PC-9 (cell line): ENCODE measurements at regions not wholly inside any gene's neighbourhood (a gene's known extent, or its start where the extent isn't known, plus 50 kb on each side); places are given as distances from the start of the nearest gene placed in this dataset.

ENCODE experiments used
- BruUV-seq: library from RNA; stranded (reverse); fragments of 400-500 nt; replicated peaks from 2 replicates; lab custom pipeline; 2021; lab: Mats Ljungman, UMichigan
- CTCF ChIA-PET: fragments of 300-600 bp; sonication (Branson Sonifier 250); formaldehyde crosslinking; loops from one replicate; lab custom pipeline; 2022; ENCODE audit warnings: antibody characterized with exemption; lab: Charles Lee
- POLR2A ChIA-PET: fragments of 300-600 bp; sonication (Branson Sonifier 250); formaldehyde crosslinking; loops from one replicate; lab custom pipeline; 2022; ENCODE audit warnings: antibody characterized with exemption; ENCODE audit not compliant: unreplicated experiment; lab: Charles Lee
- DNase-seq, 2 experiments: peaks; one replicate each; pipeline versions ENCODE4 v3.0.0 to v3.0.0-alpha.2; 2015 to 2022; ENCODE audit warnings: mixed read lengths in 1 of 2
- H2AFZ ChIP-seq: fragments of 200-600 bp; sonication (generic); 2 replicates; pipeline ENCODE4 v1.8.1; 2017; ENCODE audit warnings: antibody characterized with exemption
- H3F3A ChIP-seq: fragments of 200-600 bp; sonication (generic); 2 replicates; pipeline ENCODE4 v1.8.1; 2017; ENCODE audit warnings: antibody characterized with exemption, mild to moderate bottlenecking, low read depth; ENCODE audit not compliant: insufficient read depth
- H3K27ac ChIP-seq: fragments of 200-600 bp; sonication (generic); 2 replicates; pipeline ENCODE4 v1.6.1; 2016; ENCODE audit warnings: mixed run types
- H3K27me3 ChIP-seq: fragments of 200-600 bp; sonication (generic); 2 replicates; pipeline ENCODE4 v1.6.1; 2016; ENCODE audit warnings: low read depth, mixed run types; ENCODE audit not compliant: insufficient read depth
- H3K36me3 ChIP-seq: fragments of 200-600 bp; sonication (generic); 2 replicates; pipeline ENCODE4 v1.6.1; 2016; ENCODE audit warnings: low read depth, mixed run types
- H3K4me1 ChIP-seq: fragments of 200-600 bp; sonication (generic); replicated peaks from 2 replicates; pipeline ENCODE4 v1.6.1; 2016; ENCODE audit warnings: mixed run types; ENCODE audit not compliant: insufficient read depth
- H3K4me2 ChIP-seq: fragments of 200-600 bp; sonication (generic); 2 replicates; pipeline ENCODE4 v1.6.1; 2017; ENCODE audit warnings: mixed run types
- H3K4me3 ChIP-seq: fragments of 200-600 bp; sonication (generic); 2 replicates; pipeline ENCODE4 v1.6.1; 2016; ENCODE audit warnings: mixed run types
- H3K79me2 ChIP-seq: fragments of 200-600 bp; sonication (generic); 2 replicates; pipeline ENCODE4 v1.6.1; 2017; ENCODE audit warnings: low read depth, mixed run types
- H3K9me2 ChIP-seq: fragments of 200-600 bp; sonication (generic); 2 replicates; pipeline ENCODE4 v1.8.1; 2017; ENCODE audit warnings: mild to moderate bottlenecking; ENCODE audit not compliant: insufficient read depth
- H3K9me3 ChIP-seq: fragments of 200-600 bp; sonication (generic); 2 replicates; pipeline ENCODE4 v1.8.1; 2016; ENCODE audit warnings: low read depth; ENCODE audit not compliant: insufficient read depth
- H4K20me1 ChIP-seq: fragments of 200-600 bp; sonication (generic); 2 replicates; pipeline ENCODE4 v1.8.1; 2017; ENCODE audit not compliant: insufficient read depth
- CTCF ChIP-seq: fragments of 200-600 bp; sonication (generic); conservative IDR thresholded peaks from 2 replicates; pipeline ENCODE4 v1.6.1; 2017; ENCODE audit warnings: mixed run types, antibody characterized with exemption, mild to moderate bottlenecking, moderate library complexity
- EZH2 ChIP-seq: fragments of 200-600 bp; sonication (generic); IDR thresholded peaks from 2 replicates; pipeline ENCODE4 v1.8.0; 2017; ENCODE audit warnings: antibody characterized with exemption, low read depth
- intact Hi-C: fragments of 100-400 bp; cut with micrococcal nuclease; formaldehyde crosslinking; loops from one replicate; pipeline ENCODE4 v1.10.0; 2022; ENCODE audit not compliant: unreplicated experiment

- Histone ChIP-seq H3K36me3 (no peaks in the 10 kb centered on the region), H3K27me3 (no peaks in the 10 kb centered on the region), H2AFZ (no peak overlapping the region), H3K9me2 (no peaks in the 10 kb centered on the region), H3K79me2 (no peaks in the 10 kb centered on the region), H3K4me1 (no peaks in the 10 kb centered on the region), H3F3A (no peaks in the 10 kb centered on the region), H3K9me3 (no peaks in the 10 kb centered on the region), H3K27ac (no peak overlapping the region), H3K4me3 (no peak overlapping the region), H4K20me1 (no peaks in the 10 kb centered on the region), H3K4me2 (no peak overlapping the region)
- TF ChIP-seq CTCF = no peak
- no peak for TF ChIP-seq EZH2
- BruUV-seq = no TSS peak
- POLR2A ChIA-PET = no interaction called here
- no peak for DNase-seq
- intact Hi-C loops = no loop called here
- CTCF ChIA-PET = no interaction called here
Observed at GRCh38 chr22:26885441-26886261, 228.3 kb downstream of the MIAT start.

- CTCF ChIA-PET = no interaction called here
- Histone ChIP-seq H3K4me3 (no peak overlapping the region), H3K9me2 (no peaks in the 10 kb centered on the region), H4K20me1 (no peaks in the 10 kb centered on the region), H3K4me2 (no peak overlapping the region), H2AFZ (no peak overlapping the region), H3K9me3 (no peaks in the 10 kb centered on the region), H3K4me1 (no peaks in the 10 kb centered on the region), H3K79me2 (no peaks in the 10 kb centered on the region), H3K36me3 (no peaks in the 10 kb centered on the region), H3K27me3 (no peaks in the 10 kb centered on the region), H3F3A (no peaks in the 10 kb centered on the region), H3K27ac (no peak overlapping the region)
- POLR2A ChIA-PET = no interaction called here
- peak in 1 of 2 experiments; percentile 12 for DNase-seq
- intact Hi-C loops = no loop called here
- no peak for TF ChIP-seq EZH2
- no peak for TF ChIP-seq CTCF
- BruUV-seq = no TSS peak
Observed at GRCh38 chr22:26887456-26887855, 230.1 kb downstream of the MIAT start.

- Histone ChIP-seq H3K79me2 (no peaks in the 10 kb centered on the region), H3K27ac (no peak overlapping the region), H2AFZ (no peak overlapping the region), H3K36me3 (no peaks in the 10 kb centered on the region), H3K4me1 (no peaks in the 10 kb centered on the region), H3F3A (no peaks in the 10 kb centered on the region), H3K4me2 (no peak overlapping the region), H4K20me1 (no peaks in the 10 kb centered on the region), H3K9me3 (no peaks in the 10 kb centered on the region), H3K9me2 (no peaks in the 10 kb centered on the region), H3K27me3 (no peaks in the 10 kb centered on the region), H3K4me3 (no peak overlapping the region)
- ChIA-PET POLR2A (no interaction called here), CTCF (no interaction called here)
- DNase-seq = no peak
- no TSS peak for BruUV-seq
- no peak for TF ChIP-seq EZH2
- TF ChIP-seq CTCF = no peak
- intact Hi-C loops = no loop called here
Observed at GRCh38 chr22:26887916-26888315, 230.5 kb downstream of the MIAT start.
